AG04449 (cell line): ENCODE measurements at regions not wholly inside any gene's neighbourhood (a gene's known extent, or its start where the extent isn't known, plus 50 kb on each side); places are given as distances from the start of the nearest gene placed in this dataset.

Source experiments
- CTCF ChIA-PET: fragments of 350-600 bp; formaldehyde crosslinking; extraction: SDS; loops from one replicate; lab custom pipeline; 2021; ENCODE audit warnings: antibody characterized with exemption; lab: Yijun Ruan, JAX
- POLR2A ChIA-PET: fragments of 400-600, 350-600 bp; formaldehyde crosslinking; extraction: SDS; loops from one replicate; lab custom pipeline; 2020; ENCODE audit warnings: antibody characterized with exemption, inconsistent platforms; lab: Yijun Ruan, JAX
- DNase-seq: peaks from one replicate; pipeline ENCODE4 v3.0.0-alpha.2; 2010; ENCODE audit warnings: low read depth, low spot score
- H3K4me3 ChIP-seq: 2 replicates; pipeline ENCODE4 v1.5.1; 2011; ENCODE audit warnings: low read depth, mild to moderate bottlenecking, control low read depth, low read length
- TF ChIP-seq, protein P1 (sequence below): IDR thresholded peaks from one replicate; pipeline ENCODE4 v1.5.1; 2011; ENCODE audit warnings: mild to moderate bottlenecking, moderate library complexity, low read length, control low read depth, inconsistent platforms; ENCODE audit not compliant: insufficient read depth; ENCODE audit errors: missing control alignments

DNA sequence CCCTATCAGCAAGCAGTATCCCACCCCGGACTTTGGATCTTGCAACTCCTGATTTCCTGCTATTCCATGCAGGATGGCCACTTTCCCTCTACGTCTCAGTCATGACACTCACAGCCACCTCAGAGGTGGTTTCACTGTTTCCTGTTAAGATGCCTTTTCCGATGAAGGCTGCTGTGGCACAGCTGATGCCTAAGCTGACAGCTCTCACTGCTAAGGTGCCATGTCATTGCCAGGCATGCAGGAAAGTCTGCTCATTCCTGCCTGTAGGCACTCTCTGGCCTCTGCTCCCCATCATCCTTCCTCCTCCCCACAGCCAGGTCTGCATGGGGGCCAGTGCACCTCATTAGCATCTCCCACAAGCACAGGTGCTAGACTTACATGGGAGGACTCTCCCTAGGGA lies 173.0 kb downstream of the CBLN1 start:
- POLR2A ChIA-PET: no interaction called here
- H3K4me3 ChIP-seq: no peak overlapping the region
- CTCF ChIA-PET: no interaction called here
- DNase-seq: no peak
- TF ChIP-seq, protein P1, sequence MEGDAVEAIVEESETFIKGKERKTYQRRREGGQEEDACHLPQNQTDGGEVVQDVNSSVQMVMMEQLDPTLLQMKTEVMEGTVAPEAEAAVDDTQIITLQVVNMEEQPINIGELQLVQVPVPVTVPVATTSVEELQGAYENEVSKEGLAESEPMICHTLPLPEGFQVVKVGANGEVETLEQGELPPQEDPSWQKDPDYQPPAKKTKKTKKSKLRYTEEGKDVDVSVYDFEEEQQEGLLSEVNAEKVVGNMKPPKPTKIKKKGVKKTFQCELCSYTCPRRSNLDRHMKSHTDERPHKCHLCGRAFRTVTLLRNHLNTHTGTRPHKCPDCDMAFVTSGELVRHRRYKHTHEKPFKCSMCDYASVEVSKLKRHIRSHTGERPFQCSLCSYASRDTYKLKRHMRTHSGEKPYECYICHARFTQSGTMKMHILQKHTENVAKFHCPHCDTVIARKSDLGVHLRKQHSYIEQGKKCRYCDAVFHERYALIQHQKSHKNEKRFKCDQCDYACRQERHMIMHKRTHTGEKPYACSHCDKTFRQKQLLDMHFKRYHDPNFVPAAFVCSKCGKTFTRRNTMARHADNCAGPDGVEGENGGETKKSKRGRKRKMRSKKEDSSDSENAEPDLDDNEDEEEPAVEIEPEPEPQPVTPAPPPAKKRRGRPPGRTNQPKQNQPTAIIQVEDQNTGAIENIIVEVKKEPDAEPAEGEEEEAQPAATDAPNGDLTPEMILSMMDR: no peak

DNA sequence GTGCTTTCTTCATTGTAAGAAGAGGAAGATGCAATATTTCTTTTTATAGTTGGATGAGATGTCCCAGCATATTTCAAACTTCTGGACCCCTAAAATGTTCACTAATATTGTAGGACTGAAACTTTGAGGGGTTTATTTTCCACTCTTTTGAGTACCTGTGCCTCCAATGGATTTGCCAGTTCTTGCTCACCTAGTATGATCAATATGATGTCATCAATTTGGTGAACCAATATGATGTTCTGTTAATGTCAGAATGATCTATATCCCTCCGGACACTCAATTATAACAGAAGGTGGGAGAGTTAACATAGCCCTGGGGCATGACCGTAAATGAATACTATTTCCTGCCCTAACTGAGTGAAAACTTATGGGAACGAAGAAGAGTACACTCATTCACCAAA lies 178.3 kb downstream of the CBLN1 start:
- no peak overlapping the region for H3K4me3 ChIP-seq
- TF ChIP-seq, protein P1: no peak
- ChIA-PET CTCF (no interaction called here), POLR2A (no interaction called here)
- no peak for DNase-seq

DNA sequence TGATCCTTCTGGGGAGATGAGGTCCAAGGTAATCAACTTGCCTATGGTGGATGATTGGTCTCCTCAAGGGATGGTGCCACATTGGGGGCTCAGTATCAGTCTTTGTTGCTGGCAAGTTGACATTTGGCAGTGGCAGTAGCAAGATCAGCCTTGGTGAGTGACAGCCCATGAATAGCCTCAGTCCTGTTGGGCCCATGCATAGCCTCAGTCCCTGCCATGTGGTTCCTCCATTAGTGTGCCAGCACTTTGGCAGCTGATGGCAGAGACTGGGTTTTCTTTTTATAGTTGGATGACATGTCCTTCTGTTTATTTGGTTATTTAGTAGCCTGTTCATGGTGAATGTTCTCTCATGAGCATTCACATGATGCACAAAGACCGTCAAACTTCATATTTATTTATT lies 179.6 kb downstream of the CBLN1 start:
- no peak for DNase-seq
- TF ChIP-seq, protein P1: no peak
- POLR2A ChIA-PET: no interaction called here
- CTCF ChIA-PET: no interaction called here
- no peak overlapping the region for H3K4me3 ChIP-seq

DNA sequence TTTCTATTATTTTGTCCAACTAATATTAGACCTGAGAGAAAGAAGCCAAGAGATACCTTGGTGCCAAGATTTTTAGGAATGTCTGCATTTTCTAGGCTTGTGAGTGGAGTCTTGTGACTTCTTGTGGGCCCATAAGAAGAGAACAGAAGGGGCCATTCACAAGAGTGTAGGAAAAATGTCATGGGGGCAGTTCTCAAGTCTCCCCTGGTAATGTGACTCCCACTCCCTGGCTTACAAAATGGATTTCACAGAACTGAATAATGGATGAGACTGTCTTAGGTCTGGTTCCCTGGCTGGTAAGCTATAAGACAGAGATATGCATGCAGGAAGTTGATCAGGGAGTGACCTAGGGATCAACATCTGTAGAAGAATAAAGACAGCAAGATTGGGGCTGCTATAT lies 181.3 kb downstream of the CBLN1 start:
- POLR2A ChIA-PET: no interaction called here

DNA sequence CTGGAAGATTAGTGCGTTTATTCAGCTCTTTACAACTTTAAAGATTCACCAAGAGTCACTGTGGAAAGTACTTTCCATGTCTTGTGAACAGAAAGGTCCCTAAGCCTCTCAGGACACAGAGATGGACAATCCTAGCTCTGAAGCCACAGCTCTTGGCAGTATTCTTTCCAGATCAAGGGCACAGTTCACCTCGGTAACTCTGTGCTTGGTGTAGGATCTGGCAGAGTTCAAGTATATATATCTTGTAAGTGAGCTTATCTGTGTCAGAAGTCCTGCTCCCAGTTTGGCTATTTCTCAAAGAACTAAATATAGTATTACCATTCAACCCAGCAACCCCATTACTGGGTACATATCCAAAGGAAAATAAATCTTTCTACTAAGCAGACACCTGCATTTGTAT lies 183.7 kb downstream of the CBLN1 start:
- ChIA-PET POLR2A (no interaction called here), CTCF (no interaction called here)
- DNase-seq: no peak
- TF ChIP-seq, protein P1: no peak
- H3K4me3 ChIP-seq: no peak overlapping the region

More for the DNA sequence above, 181.3 kb downstream of the CBLN1 start:
- CTCF ChIA-PET: no interaction called here
- TF ChIP-seq, protein P1: no peak
- DNase-seq: no peak
- no peak overlapping the region for H3K4me3 ChIP-seq

DNA sequence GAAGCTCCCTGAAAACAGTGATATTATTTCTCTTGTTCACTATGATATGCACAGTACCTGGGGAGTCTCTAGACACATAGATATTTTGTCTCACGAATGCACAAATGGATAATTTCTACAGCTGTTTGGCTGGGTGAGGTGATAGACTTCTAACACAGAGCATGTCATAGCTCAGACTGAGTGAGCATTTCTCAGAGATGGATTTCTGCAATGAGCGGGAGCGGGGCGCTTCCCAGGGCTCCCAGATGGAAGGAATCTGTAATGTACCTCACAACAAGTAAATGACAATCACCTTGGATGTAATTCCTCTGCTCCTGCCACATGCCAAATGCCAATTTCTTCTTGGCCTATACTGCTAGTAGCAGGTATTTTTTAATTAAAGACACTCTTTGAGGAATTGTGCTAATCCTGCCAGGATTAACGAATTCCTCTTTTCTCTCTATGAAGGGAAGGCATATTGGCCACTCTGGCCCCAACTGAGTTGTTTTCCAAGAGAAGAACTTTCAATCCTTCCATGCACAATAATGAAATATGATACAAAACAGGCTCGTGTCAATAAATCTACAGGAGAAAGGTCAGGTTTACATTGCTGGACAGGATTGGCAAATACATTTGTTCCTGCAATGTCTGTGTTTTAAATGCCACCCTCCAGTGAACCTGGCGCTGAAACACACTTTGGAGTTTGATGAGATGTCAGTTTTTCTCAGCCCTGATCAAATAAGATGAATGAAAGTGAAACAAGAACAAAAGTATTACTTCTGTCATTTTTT lies 185.3 kb downstream of the CBLN1 start:
- POLR2A ChIA-PET: no interaction called here
- no peak for DNase-seq
- no peak overlapping the region for H3K4me3 ChIP-seq
- CTCF ChIA-PET: no interaction called here
- TF ChIP-seq, protein P1: no peak
